HG03045 (cell line): ENCODE measurements at regions not wholly inside any gene's neighbourhood (a gene's known extent, or its start where the extent isn't known, plus 50 kb on each side); places are given as distances from the start of the nearest gene placed in this dataset.
"Not testable (repeated sequence)": the region's sequence is repeated elsewhere in the genome, so short reads cannot be mapped to it uniquely, and the experiment has no call there.

ENCODE experiments used
- ATAC-seq: cut with Tn5 transposase; IDR thresholded peaks from one replicate; pipeline ENCODE4 v1.9.1; 2021; ENCODE audit warnings: mild to moderate bottlenecking, moderate library complexity; ENCODE audit not compliant: unreplicated experiment

- no peak for ATAC-seq
Measured at GRCh38 chr14:55843718-55844403, 263.9 kb downstream of the KTN1 start.

- ATAC-seq, result no peak
Measured at GRCh38 chr14:55845963-55846825, 266.2 kb downstream of the KTN1 start.

GRCh38 chr14:55846826-55847446, 266.9 kb downstream of the KTN1 start:
- no peak for ATAC-seq

GRCh38 chr14:55847766-55848165, 267.8 kb downstream of the KTN1 start:
- ATAC-seq, result no peak

GRCh38 chr14:55848964-55849363, 269.0 kb downstream of the KTN1 start:
- ATAC-seq, result no peak

- ATAC-seq, result no peak
Measured at GRCh38 chr14:55849833-55850232, 268.4 kb upstream of the PELI2 start.

- ATAC-seq, result no peak
Measured at GRCh38 chr14:55850825-55851241, 267.4 kb upstream of the PELI2 start.

GRCh38 chr14:55851301-55851700, 266.9 kb upstream of the PELI2 start:
- ATAC-seq, result no peak

GRCh38 chr14:55851961-55852360, 266.2 kb upstream of the PELI2 start:
- no peak for ATAC-seq

GRCh38 chr14:55855751-55856150, 262.5 kb upstream of the PELI2 start:
- no peak for ATAC-seq

GRCh38 chr14:55858604-55859003, 259.6 kb upstream of the PELI2 start:
- ATAC-seq, result no peak

- ATAC-seq, result not testable (repeated sequence)
Measured at GRCh38 chr14:55861561-55861960, 256.6 kb upstream of the PELI2 start.

GRCh38 chr14:55864890-55865655, 253.1 kb upstream of the PELI2 start:
- no peak for ATAC-seq

GRCh38 chr14:55867311-55867710, 250.9 kb upstream of the PELI2 start:
- no peak for ATAC-seq

- ATAC-seq, result no peak
Measured at GRCh38 chr14:55867719-55868118, 250.5 kb upstream of the PELI2 start.

GRCh38 chr14:55869397-55870049, 248.7 kb upstream of the PELI2 start:
- no peak for ATAC-seq

- no peak for ATAC-seq
Measured at GRCh38 chr14:55873169-55873568, 245.0 kb upstream of the PELI2 start.

- ATAC-seq, result no peak
Measured at GRCh38 chr14:55874785-55875184, 243.4 kb upstream of the PELI2 start.

- no peak for ATAC-seq
Measured at GRCh38 chr14:55877942-55878341, 240.3 kb upstream of the PELI2 start.

GRCh38 chr14:55881577-55882241, 236.5 kb upstream of the PELI2 start:
- no peak for ATAC-seq
